Astrocyte (in vitro differentiated cells and primary cell): ENCODE measurements at regions not wholly inside any gene's neighbourhood (a gene's known extent, or its start where the extent isn't known, plus 50 kb on each side); places are given as distances from the start of the nearest gene placed in this dataset.

Experiments used
- CTCF ChIP-seq: IDR thresholded peaks from 2 replicates; pipeline ENCODE4 v1.5.1; 2011; ENCODE audit warnings: low read depth, mild to moderate bottlenecking, inconsistent platforms, low read length, moderate library complexity; ENCODE audit not compliant: insufficient read depth
- EZH2 ChIP-seq: IDR thresholded peaks from 2 replicates; pipeline ENCODE4 v1.6.1; 2012; ENCODE audit warnings: mild to moderate bottlenecking, low read length, inconsistent platforms; ENCODE audit not compliant: insufficient read depth

DNA sequence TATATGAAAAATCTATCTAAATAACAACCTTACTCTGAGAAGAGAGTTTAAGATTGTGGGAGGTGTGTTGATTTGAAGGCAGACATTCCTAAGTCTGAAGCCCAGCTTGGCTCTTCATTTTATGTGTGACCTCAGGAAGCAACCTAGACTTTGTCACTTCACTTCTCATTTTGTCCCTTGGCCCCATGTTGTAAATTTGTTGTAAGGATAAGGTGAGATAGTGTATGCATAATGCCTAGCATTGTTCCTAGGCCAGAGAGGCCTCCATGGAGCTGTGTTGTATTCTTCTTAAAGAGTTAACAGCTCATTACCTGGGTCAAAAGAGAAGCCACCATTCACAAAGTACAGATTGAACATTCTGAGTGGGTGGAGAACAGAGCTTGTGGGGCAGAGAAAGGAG is 1084.4 kb upstream of the SLIT2 start:
- TF ChIP-seq CTCF (no peak), EZH2 (no peak)
